Stimulated activated CD4-positive, alpha-beta T cell treated with anti-CD3 and anti-CD28 coated beads, Interleukin-1b, Interleukin-23, amount 100 ng/mL, for 4 hours (primary cell): ENCODE measurements at regions not wholly inside any gene's neighbourhood (a gene's known extent, or its start where the extent isn't known, plus 50 kb on each side); places are given as distances from the start of the nearest gene placed in this dataset.
"Not testable (repeated sequence)": the region's sequence is repeated elsewhere in the genome, so short reads cannot be mapped to it uniquely, and the experiment has no call there.

Experiments used
- DNase-seq, 2 donors: peaks; one replicate each; pipeline ENCODE4 v3.0.0-alpha.2; 2020; ENCODE audit warnings: low read depth in 2 of 2

DNA sequence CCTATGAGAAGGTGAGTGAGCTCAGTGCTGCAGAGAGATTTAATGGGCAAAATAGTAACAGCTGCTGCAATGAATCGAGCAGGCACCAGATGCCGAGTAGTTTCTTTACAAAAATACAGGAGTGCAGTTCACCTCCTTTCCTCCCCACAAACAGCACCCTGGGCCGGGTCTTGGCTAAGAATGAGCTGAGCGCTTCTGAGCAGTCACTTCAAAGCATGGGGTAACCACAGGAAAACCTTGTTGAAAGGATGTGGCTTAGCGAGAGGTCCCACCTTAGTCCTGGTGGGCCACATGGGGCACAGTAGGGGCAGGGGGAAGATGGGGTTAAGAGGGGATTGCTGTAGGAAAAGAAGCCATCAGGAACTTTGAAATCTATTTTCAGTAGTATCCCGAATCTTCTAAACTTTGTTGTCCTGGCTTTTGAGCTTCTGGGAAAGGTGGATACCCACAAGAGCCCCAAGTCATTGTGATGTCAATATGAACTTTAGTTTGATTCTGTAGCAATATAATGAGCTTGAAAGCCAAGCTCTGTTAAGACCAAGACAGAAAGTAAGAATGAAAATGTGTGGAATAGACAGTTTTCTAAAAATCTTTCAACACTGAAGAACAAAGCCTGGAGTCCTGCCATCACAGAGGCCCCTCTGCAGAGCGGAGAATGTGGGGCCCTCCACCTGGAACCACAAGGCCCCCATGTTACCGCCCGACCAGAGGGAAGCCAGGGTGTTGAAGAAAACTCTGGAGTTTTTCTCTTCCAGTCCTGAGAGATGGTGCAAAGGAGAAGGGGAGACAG lies 101.0 kb upstream of the ZNF236 start:
- peak in 1 of 2 donors; percentile 18 for DNase-seq

- no peak for DNase-seq
Observed at GRCh38 chr18:76720683-76721082, 101.7 kb upstream of the ZNF236 start.

GRCh38 chr18:76715012-76715610 lies 107.2 kb upstream of the ZNF236 start:
- DNase-seq: no peak

- no peak for DNase-seq
Observed at GRCh38 chr18:76713432-76713831, 108.9 kb upstream of the ZNF236 start.

DNA sequence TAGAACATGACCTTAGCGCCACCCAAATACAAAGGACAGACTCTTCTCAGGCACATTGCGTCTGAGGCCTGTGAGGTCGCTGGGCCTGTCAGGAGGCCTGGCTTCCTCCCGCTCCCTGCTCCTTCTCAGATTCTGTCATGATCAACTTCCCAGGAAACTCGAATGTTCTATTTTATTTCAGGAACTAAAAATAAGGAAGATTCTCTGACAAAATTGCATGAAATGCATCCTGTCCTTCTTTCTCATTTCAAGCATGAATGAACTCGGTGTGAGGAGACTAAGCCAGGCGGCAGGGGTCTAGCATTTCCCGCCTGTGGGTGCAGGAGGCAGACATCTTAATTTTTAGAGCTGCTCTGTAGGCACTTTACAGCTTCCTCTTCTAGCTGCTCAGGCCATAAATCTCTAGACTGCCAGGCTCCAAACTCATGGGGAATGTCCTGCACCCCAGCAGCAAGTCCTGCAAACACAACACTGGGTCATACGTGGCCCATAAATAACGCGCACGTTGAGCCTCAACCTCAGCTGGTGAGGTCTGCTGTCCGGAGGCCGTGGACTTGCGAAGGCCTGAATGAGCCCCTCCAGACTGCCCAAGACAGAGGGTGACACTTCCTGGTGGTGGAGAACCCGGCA lies 109.7 kb upstream of the ZNF236 start:
- DNase-seq: no peak

DNA sequence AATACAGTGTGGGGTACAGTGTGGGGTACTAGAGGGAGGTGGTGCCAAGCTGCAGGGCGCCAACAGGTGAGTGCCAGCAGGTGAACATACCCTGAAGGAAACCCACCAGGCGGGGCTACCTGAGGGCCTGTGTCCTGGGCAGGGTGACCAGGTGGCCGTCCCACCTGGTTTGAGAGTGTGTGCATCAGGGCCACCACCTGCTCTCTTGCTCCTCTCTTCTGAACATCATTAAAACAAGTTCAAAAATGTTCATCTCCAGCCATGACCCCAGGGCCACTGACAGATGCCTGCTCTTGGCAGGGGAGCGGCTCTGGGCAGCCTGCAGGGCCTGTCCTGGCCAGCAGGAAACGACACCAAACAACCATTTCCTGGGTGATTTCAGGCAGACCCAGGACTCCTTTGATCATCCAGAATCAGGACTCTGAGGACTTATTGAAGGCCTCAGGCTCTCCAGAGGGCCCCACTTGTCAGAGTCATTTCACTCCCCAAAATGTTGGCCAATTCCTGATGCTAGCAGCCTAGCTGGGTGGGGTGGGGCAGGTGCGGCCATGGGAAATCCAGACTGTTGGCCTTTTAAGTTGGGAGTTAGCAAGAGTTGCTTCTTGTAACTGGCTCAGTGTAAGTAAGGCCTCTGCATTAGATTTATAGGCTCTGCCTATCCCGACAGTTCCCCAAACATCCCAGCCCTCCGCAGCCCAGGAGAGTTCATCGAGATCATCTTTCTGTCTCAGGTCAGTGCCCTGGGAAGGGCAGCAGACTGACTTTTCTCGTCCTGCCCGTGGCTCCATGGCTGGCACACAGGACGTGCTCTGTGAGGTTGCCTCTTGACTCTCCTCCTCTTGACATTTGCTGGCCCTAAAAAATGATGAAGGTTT lies 111.5 kb upstream of the ZNF236 start:
- DNase-seq: no peak

- peak; percentile 45 to 54 for DNase-seq
Observed at GRCh38 chr18:76709659-76710645, 112.4 kb upstream of the ZNF236 start.

DNA sequence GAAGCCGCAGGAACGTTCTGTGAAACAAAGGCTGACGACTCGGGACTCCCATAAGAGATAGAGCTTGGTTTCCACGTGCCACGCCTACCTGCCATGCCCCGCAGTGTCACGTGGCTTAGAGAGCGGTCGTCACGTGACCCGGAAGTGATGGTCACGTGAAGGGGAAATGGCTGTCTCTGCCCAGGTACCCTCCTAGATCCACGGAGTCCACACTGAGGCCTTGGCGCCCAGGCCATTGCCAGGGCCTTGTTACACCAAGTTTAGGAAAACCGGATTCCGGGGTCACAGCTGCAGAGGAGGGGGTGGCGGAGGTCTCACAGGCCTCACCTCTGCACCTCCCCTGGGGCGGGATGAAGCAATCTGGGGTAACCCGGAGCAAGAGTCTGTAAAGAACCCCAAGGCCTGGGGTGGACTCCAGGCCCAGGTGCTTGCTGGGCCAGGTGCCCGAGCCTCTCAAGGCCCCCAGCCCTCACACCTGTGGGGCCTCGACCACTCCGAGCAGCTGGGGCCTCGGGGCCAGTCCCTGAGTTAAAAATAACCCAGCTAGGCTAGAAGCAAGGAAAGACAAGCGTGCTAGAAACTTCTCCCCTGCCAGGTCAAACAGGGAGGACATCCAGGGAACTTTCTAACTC lies 113.5 kb upstream of the ZNF236 start:
- no peak for DNase-seq

DNA sequence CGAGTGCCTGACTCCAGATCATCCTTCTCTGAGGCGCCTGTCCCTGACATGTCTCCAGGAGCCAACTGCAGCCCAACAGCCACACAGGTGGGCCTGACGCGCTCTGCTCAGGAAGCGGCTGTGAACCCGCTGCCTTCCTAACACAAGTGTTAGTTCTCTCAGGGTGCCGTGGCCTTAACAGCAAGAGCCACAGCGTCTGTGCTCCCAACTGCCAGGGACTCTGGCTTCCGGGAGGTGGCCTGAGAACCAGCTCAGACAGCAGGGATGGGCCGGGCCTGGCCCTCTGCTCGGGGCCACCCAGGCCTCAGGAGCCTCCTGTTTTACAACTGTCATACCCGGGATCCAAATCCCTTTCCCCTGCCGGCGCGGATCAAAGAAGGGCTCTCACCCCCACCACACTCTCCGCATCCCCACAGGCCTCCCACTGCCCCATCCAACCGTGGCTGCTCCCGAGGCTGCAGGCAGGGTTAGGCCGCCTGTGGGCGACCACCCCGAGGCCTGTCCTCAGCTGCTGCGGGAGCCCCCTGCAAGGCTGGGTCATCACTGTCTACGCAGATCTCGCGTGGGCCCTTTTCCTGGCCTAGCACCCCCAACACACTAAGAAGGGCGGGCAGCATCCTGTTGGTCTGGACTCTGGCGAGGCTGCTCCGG lies 114.2 kb upstream of the ZNF236 start:
- DNase-seq: no peak

DNA sequence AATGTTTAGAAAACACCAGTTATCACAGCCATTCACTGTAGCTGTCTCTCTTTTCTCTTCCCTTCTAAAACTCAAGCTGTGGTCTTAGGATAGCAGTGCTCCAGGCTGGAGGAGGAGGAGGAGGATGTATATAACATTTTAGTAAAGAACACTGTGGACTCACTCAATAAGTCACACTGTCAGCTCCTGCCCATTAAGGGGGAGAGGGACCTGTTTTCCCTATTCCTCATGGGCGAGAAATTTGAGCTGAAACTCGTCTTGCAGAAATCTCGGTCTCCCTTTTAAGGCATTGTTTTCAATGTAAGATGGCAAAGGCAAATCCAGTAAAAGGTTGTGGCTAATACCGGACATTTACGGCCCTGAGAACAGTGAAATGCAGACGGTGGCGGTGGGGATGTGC lies 114.8 kb upstream of the ZNF236 start:
- DNase-seq: no peak

DNA sequence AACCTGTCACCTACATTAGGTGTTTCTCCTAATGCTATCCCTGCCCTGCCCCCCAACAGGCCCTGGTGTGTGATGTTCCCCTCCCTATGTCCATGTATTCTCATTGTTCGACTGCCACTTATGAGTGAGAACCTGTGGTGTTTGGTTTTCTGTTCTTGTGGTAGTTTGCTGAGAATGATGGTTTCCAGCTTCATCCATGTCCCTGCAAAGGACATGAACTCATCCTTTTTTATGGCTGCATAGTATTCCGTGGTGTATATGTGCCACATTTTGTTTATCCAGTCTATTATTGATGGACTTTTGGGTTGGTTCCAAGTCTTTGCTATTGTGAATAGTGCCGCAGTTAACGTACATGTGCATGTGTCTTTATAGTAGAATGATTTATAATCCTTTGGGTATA lies 117.8 kb upstream of the ZNF236 start:
- DNase-seq: not testable (repeated sequence)

- no peak for DNase-seq
Observed at GRCh38 chr18:76699923-76700322, 122.4 kb upstream of the ZNF236 start.

- no peak for DNase-seq
Observed at GRCh38 chr18:76697441-76697901, 124.9 kb upstream of the ZNF236 start.

DNA sequence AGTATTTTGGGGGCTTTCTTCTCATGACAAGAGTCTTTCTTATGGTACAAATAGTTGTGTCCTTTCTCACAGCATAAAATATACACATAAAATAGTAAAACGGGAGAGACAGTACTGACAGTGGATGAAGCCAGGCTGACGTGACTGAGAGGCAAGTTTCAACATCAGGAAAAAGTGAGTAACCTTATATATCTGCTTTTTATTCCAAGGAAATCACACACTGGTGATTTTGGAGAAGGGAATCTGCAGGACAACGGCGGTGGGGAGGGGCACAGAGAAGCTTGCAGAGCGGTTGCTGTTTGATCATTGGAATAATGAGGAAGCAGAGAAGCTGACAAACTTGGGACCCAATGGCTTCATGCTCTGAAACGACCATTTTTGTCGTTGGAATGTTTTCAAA lies 130.6 kb upstream of the ZNF236 start:
- no peak for DNase-seq

DNA sequence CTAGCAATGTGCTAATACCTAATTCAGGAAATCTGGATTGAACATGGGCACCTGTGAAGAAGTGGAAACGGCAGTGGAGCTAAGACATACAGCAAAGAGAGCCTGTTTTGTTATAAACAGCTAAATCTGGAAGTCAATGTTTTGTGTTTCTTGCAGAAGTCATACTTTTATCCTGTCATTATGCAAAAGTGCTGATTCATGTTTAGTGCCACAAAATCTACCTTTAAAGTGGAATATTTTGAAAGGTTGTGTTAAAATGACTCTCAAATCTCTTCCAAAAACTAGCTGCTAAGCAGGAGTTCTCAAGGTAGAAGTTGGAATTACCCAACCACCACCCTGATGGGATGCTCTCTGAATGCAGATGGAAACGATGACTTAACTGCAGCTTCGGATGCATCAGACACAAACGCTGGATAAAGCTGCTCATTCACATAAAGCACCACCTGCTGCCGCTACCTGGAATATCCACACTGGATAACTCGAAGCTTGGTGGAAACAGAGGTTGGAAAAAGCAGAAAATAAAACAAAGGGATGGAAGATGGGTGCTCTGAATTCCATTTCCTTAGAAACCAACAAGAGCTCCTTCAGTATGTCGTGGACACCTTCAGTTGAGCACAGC lies 132.6 kb upstream of the ZNF236 start:
- DNase-seq: no peak

DNA sequence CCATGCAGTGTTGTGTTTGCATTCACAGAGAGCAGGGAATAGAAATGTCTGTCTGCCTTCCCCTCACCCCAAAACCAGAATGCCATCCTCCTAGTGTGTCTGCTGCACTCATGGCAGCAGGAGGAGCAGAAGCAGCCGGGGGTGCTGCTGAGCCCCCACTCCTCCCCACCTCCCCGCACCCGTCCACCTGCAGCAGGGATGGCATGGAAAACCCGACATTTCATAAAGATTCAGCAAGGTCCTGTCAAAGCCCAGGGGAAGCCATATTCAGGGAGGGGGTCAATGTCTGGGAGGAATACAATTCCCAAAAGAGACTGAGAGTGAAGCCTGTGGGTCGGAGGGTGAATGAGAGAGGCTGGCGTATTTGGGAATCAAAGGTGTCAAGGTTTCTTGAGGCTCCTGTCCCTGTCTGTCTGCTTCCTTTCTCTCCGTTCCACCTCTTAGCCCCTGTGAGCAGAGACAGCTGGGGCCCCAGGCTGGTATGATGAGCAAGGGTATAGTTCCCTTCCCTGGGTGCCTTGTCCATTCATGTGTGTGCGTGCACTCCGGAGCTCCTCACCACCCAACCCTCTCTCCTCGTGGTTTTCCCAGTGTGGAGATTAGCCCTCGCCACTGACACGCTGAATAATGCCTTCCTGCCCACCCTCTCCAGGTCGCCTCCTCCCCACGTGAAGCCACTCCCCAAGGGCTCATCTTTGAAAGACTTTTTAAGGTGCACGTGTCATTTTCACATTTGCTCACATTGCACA lies 133.5 kb upstream of the ZNF236 start:
- DNase-seq: no peak

DNA sequence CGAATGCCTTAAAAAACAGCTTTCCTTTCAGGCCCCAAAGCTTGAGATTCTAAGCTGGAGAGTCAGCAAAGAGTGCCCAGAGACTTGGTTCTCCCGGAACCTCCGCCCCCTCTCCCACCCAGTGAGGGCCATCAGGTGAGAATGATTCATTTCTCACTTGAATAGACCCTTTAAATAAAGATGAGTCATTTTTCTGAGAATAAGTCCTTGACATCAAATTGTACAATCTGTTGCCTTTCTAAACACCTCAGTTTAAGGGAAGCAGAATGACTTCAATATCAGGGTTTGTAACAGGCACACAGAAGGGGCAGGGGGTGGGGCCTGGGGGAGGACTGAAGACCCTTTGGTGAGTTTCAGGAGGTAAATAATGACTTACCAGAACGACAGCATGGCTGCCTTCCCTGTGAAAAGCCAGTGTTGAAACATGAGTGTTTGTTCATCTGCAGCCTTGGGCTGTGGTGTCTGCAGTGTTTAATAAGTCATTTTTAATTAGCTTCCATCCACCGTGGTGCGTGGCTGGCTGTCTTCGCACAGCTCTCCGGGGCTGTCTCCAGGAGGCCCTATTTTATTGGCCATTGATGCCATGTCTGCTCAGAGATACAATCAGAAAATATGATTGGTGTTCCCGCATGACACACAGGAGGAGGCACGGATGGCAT lies 134.9 kb upstream of the ZNF236 start:
- DNase-seq: no peak

- no peak for DNase-seq
Observed at GRCh38 chr18:76686737-76687231, 135.6 kb upstream of the ZNF236 start.
